Stimulated activated CD8-positive, alpha-beta memory T cell treated with anti-CD3 and anti-CD28 coated beads, Interleukin-15, amount 100 ng/mL, for 24 hours (primary cell): ENCODE measurements at regions not wholly inside any gene's neighbourhood (a gene's known extent, or its start where the extent isn't known, plus 50 kb on each side); places are given as distances from the start of the nearest gene placed in this dataset.
"Not testable (repeated sequence)": the region's sequence is repeated elsewhere in the genome, so short reads cannot be mapped to it uniquely, and the experiment has no call there.

Experiments used
- DNase-seq: peaks from one replicate; pipeline ENCODE4 v3.0.0-alpha.2; 2020; ENCODE audit warnings: low read depth

DNA sequence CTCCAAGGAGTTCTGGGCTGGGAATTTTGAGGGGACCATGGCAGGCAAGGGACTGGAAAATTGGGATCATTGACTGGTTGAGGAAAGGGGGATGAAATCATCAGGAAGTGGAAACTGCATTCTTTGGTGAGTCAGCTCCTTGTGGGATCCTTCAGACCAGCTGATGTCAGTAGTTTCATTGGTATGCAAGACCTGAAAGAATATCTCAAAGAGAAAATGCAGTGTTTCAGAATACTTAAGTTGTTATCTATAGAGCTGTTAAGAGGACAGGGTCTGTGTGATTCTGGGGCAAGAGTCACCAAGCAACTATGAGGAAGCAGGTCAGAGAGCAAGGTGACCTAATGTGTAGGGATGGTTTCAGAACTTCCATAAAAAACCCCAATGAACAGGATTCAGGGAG is 595.9 kb upstream of the AUTS2 start:
- no peak for DNase-seq

DNA sequence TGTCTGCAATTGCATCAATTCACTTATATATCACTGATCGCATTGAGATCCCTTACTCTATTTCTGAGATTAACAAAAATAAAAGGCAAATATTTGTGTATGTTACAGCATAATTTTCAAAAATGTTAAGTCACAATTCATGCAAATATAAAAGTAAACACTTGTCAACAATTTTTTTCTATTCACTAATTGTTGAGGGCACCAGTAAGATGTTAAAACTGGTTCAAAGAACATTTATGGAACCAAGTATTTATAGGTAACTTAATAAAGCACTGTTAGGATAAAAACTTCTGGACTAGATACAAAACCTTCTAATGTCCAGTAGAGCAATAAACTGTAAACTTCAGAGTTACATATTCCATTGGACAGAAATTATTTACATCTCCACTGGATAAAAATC is 586.1 kb upstream of the AUTS2 start:
- DNase-seq, result no peak

DNA sequence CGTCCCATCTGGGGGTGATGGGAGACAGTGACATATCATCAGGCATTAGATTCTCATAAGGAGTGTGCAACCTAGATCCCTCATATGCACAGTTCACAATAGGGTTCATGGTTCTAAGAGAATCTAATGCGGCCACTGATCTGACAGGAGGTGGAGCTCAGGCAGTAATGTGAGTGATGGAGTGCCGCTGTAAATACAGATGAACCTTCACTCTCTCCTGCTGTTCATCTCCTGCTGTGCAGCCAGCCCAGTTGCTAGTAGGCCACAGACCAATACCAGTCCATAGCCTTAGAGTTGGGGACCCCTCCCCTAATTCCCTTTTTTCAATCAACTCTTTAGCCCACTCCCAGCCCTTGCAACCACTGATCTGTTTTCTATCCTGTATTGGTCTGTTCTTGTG is 581.1 kb upstream of the AUTS2 start:
- DNase-seq, result no peak

DNA sequence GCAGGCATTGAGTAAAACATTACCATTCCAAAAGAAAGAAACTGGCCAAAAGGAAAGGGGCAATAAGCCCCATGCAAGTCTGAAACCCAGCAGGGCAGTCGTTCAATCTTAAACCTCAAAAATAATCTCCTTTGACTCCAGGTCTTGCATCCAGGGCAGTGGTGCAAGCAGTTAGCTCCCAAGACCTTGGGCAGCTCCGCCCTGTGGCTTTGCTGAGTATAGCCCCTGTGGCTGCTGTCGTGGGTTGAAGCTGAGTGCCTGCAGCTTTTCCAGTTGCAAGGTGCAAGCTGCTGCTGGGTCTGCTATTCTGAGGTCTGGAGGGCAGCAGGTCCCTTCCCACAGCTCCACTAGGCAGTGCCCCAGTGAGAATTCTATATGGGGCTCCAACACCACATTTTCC is 580.1 kb upstream of the AUTS2 start:
- DNase-seq, result no peak

DNA sequence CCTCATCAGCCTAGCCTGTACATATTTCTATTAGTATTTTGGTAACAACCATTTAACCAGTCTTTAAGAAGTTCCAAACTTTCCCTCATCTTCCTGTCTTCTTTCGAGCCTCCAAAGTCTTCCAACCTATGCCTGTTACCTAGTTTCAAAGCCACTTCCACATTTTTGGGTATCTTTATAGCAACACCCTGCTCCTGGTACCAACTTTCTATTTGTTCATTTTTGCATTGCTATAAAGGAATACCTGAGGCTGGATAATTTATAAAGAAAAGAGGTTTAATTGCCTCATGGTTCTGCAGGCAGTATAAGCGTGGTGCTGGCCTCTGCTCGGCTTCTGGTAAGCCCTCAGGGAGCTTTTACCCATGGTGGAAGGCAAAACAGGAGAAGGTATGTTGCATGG is 578.8 kb upstream of the AUTS2 start:
- no peak for DNase-seq

DNA sequence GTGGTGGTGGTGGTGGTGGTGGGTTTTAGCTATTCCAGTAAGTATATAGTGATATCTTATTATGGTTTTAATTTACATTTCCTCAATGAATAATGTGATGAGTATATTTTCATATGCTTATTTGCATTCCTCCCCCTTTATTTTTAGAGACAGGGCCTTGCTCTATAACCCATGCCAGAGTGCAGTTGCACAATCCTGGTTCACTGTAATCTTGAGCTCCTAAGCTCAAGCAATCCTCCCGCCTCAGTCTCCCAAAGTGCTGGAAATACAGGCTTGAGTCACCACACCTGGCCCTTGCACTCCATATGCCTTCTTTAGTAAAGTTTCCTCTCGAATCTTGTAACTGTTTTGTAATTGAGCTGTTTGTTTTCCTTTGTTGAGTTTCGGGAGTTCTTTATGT is 577.7 kb upstream of the AUTS2 start:
- no peak for DNase-seq

DNA sequence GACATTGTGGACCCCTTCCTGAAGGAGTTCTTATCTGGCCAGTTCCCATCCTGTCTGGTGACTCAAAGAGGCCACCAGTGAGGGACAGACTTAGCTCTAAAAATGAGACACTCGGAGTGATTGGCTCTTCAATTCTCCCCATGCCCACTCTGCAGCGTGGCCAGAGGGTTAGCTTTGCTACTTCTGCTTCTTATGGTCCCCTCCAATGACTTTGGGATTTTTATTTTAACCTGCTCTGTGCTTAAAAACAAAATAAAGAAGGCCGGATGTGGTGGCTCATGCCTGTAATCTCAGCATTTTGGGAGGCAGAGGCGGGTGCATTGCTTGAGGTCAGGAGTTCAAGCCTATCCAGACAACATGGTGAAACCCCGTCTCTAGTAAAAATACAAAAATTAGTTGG is 573.0 kb upstream of the AUTS2 start:
- DNase-seq, result no peak

DNA sequence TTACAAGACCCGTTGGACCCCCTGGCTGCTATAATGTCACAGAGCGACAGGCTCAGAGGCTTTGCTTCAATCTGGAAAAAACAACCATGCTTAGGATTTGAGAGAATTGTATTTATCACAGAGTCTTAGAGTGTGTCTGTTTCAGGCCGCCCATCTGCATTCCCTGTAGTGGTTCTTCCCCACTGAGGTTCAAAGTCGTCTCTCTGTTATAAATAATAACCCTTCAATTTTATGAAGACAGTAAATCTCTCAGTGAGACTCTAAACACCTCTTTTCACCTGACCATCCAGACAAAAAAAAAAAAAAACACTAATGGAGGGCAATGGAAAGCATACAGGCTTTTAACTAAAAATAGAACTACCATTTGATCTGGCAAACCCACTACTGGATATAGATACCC is 565.4 kb upstream of the AUTS2 start:
- DNase-seq, result no peak

DNA sequence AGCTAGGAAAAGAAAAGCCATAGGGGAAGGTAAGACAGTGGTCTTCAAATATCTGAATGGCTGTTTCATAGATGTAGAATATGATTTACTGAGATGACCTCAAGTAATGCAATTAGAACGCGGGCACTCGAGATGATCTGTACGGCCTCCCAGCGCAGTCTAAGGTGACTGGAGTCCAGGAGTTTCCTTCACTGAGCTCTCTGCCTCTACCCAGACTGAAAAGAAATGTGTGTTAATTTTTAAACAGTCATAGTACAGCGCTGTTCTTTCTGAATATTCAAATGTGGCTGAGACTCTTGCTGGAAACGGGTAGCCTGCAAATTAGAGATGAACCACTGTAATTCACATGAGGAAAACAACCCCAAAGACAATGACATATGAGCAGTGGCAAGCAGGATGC is 562.4 kb upstream of the AUTS2 start:
- DNase-seq, result no peak

DNA sequence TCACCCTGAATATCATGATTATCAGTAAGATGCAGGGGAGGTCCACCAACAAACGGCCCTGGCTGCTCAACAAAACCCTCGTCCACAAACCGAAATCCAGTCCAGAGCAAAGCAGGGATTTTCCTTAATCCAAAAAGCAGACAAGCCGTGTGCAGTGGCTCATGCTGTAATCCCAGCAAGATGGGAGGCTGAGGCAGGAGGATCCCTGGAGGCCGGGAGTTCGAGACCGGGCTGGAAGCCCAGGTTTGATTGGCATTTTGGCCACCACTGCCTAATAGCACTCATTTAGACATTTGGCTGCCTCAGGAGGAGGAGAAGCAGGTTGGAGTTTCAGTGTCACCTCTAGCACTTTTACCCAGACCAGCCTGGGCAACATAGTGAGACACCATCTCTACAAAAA is 562.0 kb upstream of the AUTS2 start:
- DNase-seq, result no peak

DNA sequence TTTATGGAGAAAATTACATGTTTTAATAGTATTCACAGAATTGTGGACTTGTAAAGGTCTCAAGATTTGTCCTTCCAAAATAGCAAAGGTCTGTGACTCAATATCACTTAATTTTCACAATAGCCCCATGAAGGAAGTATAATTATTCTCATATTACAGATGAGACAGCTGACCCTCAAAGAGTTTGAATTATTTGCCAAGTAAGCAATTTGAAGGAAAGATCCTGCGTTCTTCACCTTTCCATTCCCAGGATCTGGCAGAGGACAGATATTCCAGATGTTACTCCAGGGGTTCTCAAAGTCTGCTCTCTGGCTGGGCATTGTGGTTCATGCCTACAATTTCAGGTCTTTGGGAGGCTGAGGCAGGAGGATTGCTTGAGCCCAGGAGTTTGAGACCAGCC is 559.4 kb upstream of the AUTS2 start:
- DNase-seq, result no peak

DNA sequence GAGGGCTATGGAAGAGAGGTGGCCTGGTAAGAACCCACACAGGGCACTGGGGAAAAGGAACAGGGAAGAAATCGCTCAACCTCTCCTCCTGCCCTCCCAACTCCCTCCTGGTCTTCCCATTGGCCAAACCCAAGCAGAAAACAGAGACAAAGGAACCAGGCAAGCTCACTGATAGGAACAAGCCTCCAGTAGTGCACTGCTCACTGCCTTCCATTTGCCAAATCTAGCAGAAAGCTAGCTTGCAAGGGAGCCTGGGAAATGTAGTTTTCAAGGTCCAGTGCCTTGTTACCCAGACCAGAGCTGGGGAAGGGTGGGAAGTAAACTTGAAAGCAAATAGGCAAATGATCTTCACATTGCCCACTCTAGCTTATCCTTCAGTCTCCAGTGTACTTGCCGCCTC is 556.1 kb upstream of the AUTS2 start:
- DNase-seq, result no peak

DNA sequence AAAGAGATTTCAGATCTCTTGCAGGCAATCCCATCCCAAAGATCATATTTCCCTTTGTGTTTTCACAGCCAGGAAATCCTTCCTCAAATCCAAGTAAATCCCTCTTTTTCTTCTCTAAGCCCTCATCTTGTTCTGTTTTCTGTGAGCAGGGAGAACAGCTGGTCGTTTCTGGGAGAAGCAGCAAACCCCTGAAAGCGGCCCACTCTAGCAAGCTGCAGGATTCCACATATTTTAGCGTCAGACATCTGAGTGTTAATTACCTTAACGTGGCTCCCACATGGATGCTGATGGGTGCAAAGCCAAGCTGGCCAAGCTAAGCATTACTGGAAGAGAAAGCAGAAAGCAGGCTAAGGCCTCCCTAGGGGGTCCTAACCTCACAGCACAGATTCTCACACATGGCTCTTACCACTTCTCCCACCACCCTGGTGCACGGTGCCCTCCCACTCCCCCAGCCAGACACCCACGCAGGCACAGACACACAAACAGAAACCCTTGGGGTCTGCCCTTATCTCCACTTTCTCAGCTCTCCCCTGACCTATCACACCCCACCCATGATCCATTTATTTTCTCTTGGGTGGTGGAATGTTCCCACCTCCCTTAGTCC is 551.0 kb upstream of the AUTS2 start:
- DNase-seq, result no peak

DNA sequence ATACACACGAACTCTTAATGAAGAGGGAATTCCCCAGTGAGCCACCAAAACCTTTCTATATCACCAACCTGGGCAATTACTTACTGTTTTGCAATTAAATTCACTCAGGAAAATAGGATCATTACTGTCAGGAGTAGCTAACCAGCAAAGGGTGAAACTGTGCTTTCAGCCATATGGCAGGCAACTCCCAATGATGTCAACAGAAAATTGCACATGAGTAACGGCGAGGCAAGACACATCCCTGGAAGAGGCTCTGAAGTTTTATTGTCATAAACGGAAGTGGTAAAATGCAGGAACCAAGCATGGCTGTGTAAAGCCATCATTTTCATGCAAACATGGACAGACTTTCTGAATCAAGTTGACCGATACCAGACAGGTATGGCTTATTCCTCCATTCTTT is 548.9 kb upstream of the AUTS2 start:
- DNase-seq, result no peak

DNA sequence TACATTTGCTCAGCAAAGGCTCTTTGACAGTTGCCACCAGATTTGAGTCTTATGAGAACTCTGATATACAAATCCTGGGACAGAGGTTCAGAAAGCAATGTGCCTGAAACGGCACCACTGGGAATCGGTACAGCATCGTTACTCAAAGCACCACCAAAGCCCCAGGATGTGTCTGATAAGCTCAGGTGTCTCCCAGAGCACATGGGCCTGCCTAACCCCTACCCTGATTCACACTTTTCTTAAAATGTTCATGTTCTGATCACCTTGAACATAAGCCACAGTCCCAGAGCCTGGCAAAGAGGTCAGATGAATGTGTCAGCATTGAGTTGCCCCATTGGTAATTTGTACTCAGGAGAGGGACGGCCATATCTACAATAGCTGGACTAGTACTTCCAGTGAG is 545.8 kb upstream of the AUTS2 start:
- DNase-seq, result no peak

DNA sequence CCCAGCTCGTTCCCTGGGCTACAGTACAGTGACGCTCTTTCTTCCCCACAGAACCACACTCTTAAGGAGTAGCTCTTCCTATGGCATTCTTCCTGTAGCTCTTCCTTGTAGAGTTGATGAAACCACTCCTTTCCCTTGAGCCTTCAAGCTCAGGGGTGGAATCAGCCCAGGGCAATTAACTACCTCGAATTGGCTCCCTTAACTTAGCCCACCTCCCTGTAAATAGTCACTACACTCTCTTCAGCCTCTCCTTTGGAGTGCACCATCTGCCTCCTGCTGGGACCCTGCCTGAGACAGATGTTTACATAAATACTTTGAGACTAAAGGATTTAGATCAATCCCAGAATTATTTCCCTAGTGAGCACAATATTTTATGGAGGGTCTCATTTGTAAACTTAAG is 537.8 kb upstream of the AUTS2 start:
- DNase-seq, result no peak

DNA sequence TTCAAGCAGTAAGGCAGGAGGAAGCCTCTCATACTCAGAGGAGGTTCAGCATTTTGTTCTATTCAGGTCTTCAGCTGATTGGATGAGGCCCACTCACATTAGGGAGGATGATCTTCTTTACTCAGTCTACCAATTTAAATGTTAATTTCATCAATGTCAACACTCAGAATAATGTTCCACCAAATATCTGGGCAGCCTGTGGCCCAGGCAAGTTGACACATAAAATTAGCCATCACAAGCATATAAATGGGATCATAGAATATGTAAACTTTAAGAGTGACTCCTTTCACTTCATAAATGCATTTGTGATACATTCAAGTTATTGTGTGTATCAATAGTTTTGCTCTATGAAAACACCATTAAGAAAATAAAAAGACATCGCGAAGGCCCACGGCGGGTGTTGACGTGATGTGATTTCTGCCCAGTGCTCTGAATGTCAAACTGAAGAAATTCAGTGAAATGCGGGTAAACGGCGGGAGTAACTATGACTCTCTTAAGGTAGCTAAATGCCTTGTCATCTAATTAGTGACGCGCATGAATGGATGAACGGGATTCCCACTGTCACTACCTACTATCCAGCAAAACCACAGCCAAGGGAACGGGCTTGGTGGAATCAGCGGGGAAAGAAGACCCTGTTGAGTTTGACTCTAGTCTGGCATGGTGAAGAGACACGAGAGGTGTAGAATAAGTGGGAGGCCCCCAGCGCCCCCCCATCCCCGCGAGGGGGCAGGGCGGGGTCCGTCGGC is 536.1 kb upstream of the AUTS2 start:
- no peak for DNase-seq

DNA sequence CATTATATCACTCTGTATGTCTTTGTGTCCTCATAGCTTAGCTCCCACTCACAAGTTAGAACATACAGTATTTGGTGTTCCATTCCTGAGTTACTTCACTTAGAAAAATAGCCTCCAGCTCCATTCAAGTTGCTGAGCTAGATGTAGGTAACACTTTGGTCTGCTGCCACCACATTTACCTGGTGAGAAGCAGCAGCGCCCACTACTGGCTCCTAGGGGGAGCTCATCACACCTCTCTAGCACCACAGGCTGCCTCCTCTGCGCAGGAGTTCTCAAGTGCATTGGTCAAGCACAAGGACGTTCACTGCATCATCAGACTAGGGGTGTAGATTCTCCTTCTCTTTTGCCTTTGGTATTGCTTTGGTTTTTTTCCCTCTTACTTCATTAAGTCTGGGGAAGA is 530.9 kb upstream of the AUTS2 start:
- no peak for DNase-seq

DNA sequence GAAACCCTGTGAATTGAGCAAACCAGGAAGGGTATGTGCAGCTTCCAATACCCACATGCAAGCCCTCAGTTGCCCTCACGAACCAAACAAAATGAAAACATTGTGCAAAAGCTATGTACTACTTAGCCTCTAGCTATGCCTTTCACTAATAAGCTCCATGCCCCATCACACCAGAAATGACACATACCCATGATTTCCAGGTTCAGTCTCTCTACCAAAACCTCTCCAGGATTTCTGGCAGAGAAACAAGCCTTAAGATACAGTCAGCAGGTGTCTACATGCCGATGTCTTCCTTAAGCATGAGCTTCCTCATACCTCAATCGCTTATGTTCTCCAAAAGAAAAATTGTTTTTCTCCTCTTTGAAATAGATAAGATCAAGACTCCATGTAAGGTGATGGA is 527.8 kb upstream of the AUTS2 start:
- no peak for DNase-seq

DNA sequence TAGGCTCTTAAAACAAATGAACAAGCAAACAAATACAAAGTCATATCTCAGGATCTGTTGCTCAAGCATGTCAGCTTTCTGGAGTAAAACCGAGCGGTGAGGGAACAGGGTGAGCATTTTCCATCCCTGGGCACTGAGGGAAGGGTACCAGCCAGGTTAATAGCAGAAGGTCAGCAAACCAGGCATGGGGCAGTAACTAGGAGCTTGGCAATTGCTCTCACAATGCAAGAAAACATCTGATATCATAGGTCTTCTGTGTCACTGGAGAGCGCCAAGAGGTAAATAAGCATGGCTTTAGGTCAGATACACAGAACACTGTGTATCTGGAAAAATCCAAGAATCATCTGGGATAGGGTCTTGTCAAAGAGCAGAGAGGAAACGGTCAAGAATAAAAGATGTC is 521.7 kb upstream of the AUTS2 start:
- no peak for DNase-seq

DNA sequence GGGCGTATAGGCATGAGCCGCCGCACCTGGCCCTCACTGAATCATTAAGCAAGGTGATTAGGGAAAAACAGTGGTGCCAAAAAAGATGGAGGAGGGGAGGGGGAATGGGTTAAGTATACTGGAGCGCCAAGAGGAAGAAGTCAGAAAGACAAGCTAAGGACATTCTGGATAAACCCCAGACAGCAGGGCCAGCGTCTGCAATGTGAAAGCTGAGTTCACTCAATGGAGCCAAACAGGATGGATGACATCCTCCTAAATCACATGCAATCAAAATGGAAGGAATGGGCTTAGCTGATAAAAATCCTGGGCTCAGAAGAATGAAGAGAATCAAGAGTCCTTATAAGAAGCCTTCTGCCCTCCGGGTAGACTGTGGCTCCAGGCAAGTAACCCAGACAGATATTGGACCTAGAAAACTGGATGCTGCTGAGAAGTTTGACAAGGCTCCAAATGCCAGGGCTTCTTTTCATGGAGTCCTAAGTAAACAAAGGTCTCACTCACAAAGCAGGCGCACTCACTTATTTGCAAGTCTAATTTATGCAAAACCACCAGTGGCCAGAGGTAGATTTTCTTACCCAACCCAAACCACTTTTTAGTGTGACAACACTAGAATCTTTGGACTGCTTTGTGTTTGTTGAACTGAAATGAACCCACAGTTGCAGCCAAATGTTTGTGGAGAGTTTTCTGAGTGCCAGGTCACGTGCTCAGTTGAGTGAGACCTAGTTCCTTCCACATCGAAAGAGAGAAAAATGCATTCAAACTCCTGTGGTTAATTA is 519.1 kb upstream of the AUTS2 start:
- DNase-seq, result no peak

DNA sequence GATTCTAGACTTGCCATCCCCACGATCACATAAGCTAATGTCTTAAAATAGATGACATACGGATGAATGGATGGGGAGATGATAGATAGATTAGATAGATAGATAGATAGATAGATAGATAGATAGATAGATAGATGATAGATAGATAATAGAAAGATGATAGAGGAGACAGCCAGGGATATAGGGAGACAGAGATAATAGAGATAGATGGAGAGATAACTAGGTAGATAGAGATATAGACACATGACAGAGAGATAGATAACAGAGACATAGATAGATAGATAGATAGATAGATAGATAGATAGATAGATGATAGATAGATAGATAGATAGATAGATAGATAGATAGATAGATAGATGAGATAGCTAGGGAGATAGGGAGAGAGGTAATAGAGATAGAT is 511.0 kb upstream of the AUTS2 start:
- DNase-seq, result not testable (repeated sequence)

DNA sequence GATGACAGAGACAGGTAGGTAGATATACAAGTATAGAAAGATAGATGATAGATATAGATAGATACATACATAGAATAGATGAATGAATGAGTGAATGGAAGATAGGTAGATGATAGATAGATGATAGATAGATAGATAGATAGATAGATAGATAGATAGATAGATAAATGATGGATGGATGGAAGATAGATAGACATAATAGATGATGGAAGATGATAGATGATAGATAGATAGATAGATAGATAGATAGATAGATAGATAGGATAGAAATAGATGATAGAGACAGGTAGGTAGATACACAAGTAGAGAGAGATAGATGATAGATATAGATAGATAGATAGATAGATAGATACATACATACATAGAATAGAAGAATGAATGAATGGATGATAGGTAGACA is 510.1 kb upstream of the AUTS2 start:
- DNase-seq, result no peak

DNA sequence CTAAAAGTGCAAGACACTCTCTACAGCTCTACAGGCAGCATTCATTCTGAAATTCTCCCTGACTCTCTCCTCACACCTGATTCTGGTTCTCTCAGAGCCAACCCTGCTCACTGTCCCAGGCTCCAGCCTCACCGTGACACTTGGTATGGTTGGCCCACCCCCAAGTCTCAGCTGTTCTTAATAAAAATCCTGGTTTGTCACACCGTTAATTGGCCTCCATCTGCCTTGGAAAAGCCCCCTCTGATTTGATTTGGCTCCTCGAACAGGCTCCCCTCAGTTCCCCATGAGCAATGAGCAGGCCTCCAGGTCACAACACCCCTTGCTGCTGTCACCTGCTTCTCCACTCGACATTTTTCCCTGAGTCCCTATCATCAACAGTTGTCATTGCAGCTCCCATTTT is 507.3 kb upstream of the AUTS2 start:
- no peak for DNase-seq
